Esophagus muscularis mucosa (tissue), 4 donors: ENCODE measurements at regions not wholly inside any gene's neighbourhood (a gene's known extent, or its start where the extent isn't known, plus 50 kb on each side); places are given as distances from the start of the nearest gene placed in this dataset.

Source experiments
- CTCF ChIP-seq, 3 experiments: fragments of 200-600 bp in 2 of 3; fragments of 450-650 bp in 1 of 3; sonication (generic) in 2 of 3; IDR thresholded peaks; one replicate each; pipeline ENCODE4 v1.5.1; 2017 to 2019; ENCODE audit warnings: antibody characterized with exemption in 3 of 3, mild to moderate bottlenecking in 2 of 3, moderate library complexity in 1 of 3
- EP300 ChIP-seq: sonication (generic); formaldehyde crosslinking; IDR thresholded peaks from one replicate; pipeline ENCODE4 v1.6.1; 2017; ENCODE audit warnings: antibody characterized with exemption
- POLR2A ChIP-seq: fragments of 450-650 bp; IDR thresholded peaks from one replicate; pipeline ENCODE4 v1.6.1; 2017; ENCODE audit warnings: antibody characterized with exemption, moderate library complexity, mild to moderate bottlenecking, low read depth
- POLR2AphosphoS5 ChIP-seq, 2 donors: sonication (generic); formaldehyde crosslinking; IDR thresholded peaks; one replicate each; pipeline ENCODE4 v1.6.1; 2017; ENCODE audit warnings: antibody characterized with exemption in 2 of 2

DNA sequence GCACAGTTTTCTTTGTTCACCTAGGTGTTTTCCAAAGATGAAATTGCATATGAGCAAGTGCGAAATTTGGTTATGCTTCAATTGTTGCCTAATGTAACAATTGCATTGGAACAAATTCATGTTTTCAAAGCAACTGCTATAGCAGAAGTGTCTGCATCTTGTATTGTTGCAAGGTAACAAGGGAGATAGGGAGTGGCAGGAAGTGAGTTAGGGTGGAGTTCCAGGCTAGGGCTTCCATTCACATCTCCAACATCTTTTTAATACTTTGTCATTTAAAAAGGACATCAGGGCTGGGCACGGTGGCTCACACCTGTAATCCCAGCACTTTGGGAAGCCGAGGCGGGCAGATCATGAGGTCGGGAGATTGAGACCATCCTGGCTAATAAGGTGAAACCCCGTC, 312.3 kb upstream of the E2F7 start:
- TF ChIP-seq CTCF (IDR thresholded peaks at IDR 0.05) = no peak
- TF ChIP-seq POLR2A = no peak
- no peak for TF ChIP-seq EP300
- no peak for TF ChIP-seq POLR2AphosphoS5 (IDR thresholded peaks at IDR 0.05)
